ENCODE measurements at regions not wholly inside any gene's neighbourhood (a gene's known extent, or its start where the extent isn't known, plus 50 kb on each side); places are given as distances from the start of the nearest gene placed in this dataset.

DNA sequence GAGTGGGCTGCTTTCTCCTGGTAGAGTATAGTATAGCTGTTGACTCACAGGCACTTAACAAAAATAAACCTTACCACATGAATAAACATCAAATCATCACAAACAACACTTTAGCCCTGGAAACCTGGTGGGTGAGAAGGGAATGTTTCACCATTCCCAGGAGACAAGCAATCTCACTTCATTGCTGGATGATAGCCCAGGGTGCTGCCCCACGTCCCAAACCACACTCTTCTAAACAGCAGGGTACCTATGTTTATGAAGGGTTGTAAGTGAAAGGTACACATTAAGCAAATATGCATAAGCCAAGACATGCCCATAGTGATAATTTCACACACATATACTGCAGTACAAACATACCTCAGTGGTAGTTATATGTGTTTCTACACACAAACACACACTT, 276.2 kb downstream of the FGFR2 start:
- TF ChIP-seq, protein P1, sequence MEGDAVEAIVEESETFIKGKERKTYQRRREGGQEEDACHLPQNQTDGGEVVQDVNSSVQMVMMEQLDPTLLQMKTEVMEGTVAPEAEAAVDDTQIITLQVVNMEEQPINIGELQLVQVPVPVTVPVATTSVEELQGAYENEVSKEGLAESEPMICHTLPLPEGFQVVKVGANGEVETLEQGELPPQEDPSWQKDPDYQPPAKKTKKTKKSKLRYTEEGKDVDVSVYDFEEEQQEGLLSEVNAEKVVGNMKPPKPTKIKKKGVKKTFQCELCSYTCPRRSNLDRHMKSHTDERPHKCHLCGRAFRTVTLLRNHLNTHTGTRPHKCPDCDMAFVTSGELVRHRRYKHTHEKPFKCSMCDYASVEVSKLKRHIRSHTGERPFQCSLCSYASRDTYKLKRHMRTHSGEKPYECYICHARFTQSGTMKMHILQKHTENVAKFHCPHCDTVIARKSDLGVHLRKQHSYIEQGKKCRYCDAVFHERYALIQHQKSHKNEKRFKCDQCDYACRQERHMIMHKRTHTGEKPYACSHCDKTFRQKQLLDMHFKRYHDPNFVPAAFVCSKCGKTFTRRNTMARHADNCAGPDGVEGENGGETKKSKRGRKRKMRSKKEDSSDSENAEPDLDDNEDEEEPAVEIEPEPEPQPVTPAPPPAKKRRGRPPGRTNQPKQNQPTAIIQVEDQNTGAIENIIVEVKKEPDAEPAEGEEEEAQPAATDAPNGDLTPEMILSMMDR (conservative IDR thresholded peaks at IDR 0.05; ENCODE audit: low read length) = no peak
- no peak for TF ChIP-seq EZH2phosphoT487 (IDR thresholded peaks at IDR 0.05; ENCODE audit: borderline replicate concordance)
